ENCODE measurements at regions not wholly inside any gene's neighbourhood (a gene's known extent, or its start where the extent isn't known, plus 50 kb on each side); places are given as distances from the start of the nearest gene placed in this dataset.
A peak's percentile ranks its signal among the peaks of the same experiment; 100 is the strongest.

GRCh38 chrX:45806410-45807121, 605.9 kb upstream of the DIPK2B start:
- DNase-seq: peak in 3 of 5 experiments; percentile 31 to 95 (median 68)

DNA sequence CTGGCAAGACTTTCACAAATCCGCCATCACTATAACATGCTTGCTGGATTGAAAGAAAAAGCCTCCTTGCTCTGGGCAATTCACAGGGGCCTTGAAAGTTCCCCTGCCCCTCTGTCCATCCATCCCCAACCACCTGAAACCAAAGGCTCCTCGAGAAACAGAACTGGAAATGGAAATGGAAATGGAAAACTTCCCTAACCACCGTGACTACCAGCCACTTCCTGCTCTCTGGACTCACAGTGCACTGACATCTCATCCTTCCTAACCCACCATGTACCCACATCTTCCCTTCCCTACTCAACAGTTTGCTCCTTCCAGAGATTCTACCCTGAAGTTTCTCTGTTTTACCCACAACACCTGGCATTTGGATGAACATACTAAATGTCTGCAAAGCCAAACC, 603.6 kb upstream of the DIPK2B start:
- DNase-seq: no peak

DNA sequence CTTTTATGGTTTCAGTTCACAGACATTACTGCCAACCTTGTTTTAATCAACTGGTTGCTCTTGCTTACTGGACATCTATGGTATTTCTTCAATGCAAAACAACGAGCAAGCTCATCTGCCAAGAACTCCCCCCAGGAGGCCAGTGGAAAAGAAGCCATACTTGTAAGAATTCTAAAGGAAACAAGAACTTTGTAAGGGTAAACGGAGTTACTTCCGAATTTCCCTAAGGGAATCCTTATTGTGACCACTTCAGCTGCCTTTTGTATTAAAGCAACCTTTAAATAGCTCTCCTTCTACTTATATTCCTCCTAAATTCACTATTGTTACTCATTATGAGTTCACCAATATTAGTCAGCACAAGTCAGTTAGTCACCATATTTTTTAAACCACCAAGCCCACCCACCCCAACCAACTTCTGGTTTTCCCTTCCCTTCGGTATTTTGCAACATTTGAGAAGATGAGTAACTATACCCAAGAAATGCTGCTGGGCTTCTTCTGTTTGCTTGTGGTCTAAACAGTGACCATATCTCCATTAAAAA, 602.8 kb upstream of the DIPK2B start:
- peak in 1 of 5 experiments; percentile 80 for DNase-seq

- DNase-seq: peak in 2 of 5 experiments; percentile 6 to 74
Measured at GRCh38 chrX:45801554-45801953, 600.9 kb upstream of the DIPK2B start.

DNA sequence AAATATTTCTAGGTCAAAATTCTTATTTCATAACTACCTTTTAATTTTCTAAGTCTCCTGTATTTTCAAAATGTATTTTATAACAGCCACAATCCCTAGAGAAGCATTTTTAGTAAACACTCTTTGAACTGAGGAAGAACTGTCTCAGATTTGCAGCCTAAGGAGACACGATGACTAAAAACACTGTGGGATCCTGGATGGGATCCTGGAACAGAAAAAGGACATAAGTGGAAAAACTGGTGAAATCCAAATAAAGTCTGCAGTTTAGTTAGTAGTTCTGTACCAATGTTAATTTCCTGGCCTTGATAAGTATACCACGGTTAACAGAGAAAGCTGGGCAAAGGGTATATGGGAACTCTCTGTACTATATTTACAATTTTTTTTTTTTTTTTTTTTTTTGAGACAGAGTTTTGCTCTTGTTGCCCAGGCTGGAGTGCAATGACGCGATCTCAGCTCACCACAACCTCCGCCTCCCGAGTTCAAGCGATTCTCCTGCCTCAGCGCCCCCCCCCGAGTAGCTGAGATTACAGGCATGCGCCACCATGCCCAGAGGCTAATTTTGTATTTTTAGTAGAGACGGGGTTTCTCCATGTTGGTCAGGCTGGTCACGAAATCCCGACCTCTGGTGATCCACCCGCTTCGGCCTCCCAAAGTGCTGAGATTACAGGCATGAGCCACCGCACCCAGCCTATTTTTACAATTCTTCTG, 600.2 kb upstream of the DIPK2B start:
- DNase-seq: peak in 4 of 5 experiments; percentile 17 to 56 (median 35)

- DNase-seq: no peak
Measured at GRCh38 chrX:45799576-45799975, 598.9 kb upstream of the DIPK2B start.

DNA sequence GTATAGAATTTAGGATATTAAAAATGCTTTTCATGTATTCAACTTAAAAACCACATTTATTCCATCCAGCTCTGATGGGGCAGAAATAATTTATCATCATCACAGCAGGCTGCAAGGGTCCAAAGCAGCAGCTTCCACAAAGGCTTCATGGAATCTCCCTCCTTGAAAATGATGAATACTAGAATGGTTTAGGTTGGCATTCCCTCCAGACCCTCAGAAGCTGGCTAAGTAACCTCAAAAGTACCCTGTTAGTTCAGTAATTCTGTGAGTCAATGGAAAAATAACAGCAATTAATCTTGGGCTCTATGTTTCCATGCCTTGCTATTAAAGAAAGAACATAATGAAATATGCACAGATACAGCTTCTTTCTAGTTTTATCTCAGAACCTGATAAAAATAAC, 594.9 kb upstream of the DIPK2B start:
- DNase-seq: no peak

DNA sequence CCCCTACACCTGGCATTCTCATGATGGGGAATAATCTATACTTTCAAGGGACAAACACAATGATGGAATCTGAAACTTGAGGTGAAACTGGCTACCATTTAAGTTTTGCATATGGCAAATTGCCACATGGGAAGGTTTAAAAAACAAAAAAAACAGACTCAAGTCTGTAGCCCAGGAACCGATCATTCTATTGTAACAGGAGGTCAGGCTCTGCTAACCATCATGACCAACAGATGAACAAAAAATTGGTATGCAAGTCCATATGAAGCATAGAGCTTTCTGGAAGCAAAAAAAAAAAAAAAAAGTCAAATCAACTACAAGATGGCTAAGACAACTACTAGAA, 594.3 kb upstream of the DIPK2B start:
- DNase-seq: no peak

GRCh38 chrX:45794323-45794994, 593.8 kb upstream of the DIPK2B start:
- no peak for DNase-seq

GRCh38 chrX:45788941-45789348, 588.3 kb upstream of the DIPK2B start:
- no peak for DNase-seq

- DNase-seq: no peak
Measured at GRCh38 chrX:45788315-45788714, 587.6 kb upstream of the DIPK2B start.

DNA sequence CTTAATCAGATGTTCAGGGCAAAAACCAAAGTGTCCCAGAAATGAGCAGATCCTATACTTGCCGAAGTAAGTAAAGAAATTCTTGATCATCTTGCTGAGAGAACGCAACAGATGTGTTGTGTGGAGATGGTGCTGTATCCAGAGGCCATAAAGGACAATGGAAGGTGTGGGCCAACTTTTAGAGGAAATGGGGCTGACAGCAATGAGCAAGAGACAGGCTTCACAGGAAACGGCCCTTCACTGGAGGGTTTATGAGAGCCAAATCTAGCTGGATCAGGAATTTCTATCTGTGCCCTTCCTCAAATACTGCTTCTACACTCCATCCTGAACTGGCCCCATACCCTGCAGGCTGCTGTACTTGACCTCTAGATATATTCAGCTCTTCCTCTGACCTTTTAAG, 583.9 kb upstream of the DIPK2B start:
- no peak for DNase-seq

DNA sequence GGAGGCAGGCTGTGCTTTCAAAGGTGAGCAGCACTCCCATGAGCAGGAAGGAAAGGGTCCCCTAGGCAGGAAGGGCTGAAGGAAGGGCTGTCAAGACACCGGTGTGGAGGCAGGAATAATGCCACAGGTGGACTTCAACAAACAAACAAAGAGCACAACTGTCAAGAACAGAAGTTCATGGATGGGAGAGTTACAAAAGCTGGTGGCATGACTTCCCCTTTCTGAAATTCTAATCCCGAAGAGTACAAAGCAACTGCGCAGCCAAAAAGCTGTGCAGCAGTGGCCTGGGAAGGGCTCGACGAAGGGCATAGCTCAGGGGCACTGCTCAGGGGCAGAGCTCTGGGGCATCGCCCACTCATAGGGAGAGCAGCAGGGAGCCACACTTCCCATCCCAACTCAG, 582.3 kb upstream of the DIPK2B start:
- DNase-seq: no peak

GRCh38 chrX:45781901-45782553, 581.4 kb upstream of the DIPK2B start:
- peak in 1 of 5 experiments; percentile 33 for DNase-seq

- DNase-seq: no peak
Measured at GRCh38 chrX:45778616-45779015, 577.9 kb upstream of the DIPK2B start.

DNA sequence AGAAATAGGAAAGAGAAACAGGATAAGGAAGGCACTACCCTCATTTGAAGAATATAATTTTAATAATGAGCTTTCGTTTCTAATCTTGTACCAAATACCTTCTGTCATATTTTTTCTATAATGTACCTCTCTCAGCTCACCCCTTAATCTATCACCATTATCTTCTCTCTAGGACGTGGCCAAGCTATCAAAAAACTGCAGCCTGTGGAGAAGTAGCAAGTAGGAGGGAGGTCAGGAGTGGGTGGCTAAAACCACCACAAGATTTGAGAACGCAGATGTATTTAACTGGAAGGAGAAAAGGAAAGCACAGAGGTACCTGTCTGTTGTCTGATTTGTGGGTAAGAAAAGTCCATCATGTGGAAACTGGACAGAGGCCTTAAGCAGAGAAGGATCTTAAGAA, 576.7 kb upstream of the DIPK2B start:
- no peak for DNase-seq

GRCh38 chrX:45775468-45775867, 574.8 kb upstream of the DIPK2B start:
- DNase-seq: no peak

DNA sequence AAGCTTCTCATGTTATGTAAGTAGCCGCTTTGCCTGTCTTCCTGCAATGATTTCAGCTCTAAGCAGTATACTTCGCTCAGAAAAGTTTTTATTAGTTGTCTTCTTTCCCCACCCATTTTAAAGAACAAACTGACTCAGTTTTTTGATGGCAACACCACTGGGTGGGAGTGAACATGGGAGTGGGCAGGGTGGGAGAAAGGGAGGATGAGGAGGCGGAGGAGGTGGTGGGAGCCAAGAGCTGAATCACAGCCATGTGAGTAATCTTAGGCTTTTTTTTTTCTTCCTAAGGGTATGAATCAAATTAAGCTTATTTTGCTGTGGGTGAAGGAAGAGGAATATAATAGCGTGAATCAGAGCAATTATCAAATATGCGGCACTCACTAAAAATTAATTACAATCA, 574.3 kb upstream of the DIPK2B start:
- no peak for DNase-seq

DNA sequence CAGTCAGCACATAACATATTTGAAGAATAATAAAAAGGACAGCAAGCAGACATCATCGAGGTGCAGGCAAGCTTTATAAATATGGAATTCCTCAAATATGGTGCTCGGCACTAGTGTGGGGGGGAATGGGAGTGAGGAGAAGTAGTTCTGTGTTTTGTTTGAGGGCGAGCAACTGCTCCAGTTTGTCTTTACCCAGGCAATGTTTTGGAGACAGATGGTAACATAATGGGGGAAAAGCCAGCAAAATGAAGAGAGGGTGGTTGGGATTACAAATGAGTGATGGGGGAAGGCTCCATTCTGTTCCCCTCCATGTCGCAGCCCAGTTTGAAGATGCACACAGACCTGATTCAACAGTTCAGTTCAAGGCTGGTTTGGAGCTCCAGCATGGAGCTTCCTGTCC, 572.9 kb upstream of the DIPK2B start:
- no peak for DNase-seq

DNA sequence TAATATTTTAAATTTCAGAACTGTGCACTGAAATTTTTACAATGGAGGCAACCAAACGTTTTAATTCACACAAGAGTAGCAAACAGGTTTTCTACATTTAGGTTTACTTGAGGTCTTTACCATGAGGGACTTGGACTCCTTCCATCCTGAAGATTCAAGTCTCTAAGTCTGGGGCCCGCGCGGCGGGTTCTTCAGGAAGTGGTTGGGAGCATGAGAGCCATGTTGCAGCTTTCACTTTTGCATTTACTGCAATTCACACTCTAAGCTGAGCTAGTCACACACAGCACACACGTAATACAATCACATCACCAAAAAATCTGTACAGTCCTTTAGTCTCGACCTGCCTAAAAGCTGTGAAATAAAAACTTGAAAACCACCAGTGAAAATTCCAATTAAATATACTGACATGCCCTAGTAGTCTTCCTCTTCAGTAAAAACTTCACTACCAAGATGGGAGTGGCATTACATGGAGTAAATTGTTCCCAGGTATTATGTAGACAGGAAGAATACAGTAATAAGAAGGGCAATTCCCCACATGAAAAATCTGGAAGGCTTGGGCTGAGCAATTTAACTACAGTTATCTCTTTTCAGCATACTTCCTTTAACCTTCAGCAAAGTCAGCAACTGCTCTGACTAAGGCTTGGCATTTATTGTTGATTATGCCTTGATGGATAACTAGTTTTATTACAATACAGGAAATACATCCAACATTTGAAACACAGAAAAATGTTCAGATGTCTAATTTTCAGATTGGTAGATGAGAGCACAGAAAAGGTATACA, 571.1 kb upstream of the DIPK2B start:
- peak; percentile 10 to 89 (median 44) for DNase-seq

- no peak for DNase-seq
Measured at GRCh38 chrX:45771114-45771513, 570.4 kb upstream of the DIPK2B start.

Data from T-helper 2 cell (primary cell).